SH-SY5Y (cell line): ENCODE measurements at regions not wholly inside any gene's neighbourhood (a gene's known extent, or its start where the extent isn't known, plus 50 kb on each side); places are given as distances from the start of the nearest gene placed in this dataset.

Source experiments
- GATA2 ChIP-seq: IDR thresholded peaks from 2 replicates; pipeline ENCODE4 v1.6.1; 2011; ENCODE audit warnings: mild to moderate bottlenecking, low read depth, low read length
- GATA3 ChIP-seq: IDR thresholded peaks from 2 replicates; pipeline ENCODE4 v1.6.1; 2011; ENCODE audit warnings: low read depth, mild to moderate bottlenecking, low read length, moderate library complexity

DNA sequence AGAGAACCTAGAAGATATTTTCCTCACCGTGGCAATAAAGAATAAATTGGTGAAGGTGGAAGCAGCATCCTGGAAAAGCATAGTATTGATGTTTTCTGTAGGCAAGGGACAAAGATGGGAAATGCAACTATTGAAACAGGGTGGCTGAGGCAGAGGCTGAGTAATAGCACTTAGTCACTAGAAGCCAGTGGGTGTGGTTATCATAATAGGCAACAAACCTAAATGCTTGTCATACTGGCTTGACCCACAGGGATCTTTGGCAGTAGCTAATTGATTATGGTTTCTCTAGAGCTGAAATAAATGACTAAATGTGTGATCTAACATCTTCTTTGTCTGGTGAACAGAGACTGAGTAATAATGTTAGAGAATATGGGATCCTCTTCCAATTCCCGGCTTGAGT is 353.6 kb upstream of the RPS6KA3 start:
- no peak for TF ChIP-seq GATA2
- TF ChIP-seq GATA3: no peak
